ENCODE measurements at regions not wholly inside any gene's neighbourhood (a gene's known extent, or its start where the extent isn't known, plus 50 kb on each side); places are given as distances from the start of the nearest gene placed in this dataset.

DNA sequence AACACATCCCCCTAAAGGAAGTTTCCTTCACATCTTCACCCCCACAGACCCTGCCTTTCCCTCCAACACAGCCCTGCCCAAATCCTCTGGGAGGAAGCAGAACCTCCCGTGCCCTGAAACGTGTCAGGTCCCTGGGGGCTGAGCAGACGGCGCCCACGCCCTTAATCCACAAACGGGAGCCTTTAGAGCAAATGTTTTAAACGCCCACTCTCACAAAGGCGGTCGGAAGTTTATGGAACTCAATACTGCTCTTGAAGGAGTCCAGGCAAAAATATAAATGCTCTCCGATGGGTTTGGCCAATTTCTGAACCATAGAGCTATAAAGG, 237.1 kb upstream of the AFDN start:
- TF ChIP-seq OSR1 (CRISPR knock-in tag; IDR thresholded peaks at IDR 0.05) (no peak), PPARA (CRISPR knock-in tag; IDR thresholded peaks at IDR 0.05; ENCODE audit: borderline replicate concordance) (no peak), ZFP30 (CRISPR knock-in tag; IDR thresholded peaks at IDR 0.05) (no peak), BACH2 (CRISPR knock-in tag; IDR thresholded peaks at IDR 0.05; ENCODE audit: borderline replicate concordance) (no peak), ZNF565 (CRISPR knock-in tag; conservative IDR thresholded peaks at IDR 0.05; ENCODE audit: low read depth) (no peak), ZFP3 (CRISPR knock-in tag; IDR thresholded peaks at IDR 0.05) (no peak), CSDC2 (CRISPR knock-in tag; IDR thresholded peaks at IDR 0.05) (no peak)
- TF ChIP-seq, protein P1, sequence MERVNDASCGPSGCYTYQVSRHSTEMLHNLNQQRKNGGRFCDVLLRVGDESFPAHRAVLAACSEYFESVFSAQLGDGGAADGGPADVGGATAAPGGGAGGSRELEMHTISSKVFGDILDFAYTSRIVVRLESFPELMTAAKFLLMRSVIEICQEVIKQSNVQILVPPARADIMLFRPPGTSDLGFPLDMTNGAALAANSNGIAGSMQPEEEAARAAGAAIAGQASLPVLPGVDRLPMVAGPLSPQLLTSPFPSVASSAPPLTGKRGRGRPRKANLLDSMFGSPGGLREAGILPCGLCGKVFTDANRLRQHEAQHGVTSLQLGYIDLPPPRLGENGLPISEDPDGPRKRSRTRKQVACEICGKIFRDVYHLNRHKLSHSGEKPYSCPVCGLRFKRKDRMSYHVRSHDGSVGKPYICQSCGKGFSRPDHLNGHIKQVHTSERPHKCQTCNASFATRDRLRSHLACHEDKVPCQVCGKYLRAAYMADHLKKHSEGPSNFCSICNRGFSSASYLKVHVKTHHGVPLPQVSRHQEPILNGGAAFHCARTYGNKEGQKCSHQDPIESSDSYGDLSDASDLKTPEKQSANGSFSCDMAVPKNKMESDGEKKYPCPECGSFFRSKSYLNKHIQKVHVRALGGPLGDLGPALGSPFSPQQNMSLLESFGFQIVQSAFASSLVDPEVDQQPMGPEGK (CRISPR knock-in tag; IDR thresholded peaks at IDR 0.05; ENCODE audit: borderline replicate concordance), result no peak
- TF ChIP-seq, protein P2, sequence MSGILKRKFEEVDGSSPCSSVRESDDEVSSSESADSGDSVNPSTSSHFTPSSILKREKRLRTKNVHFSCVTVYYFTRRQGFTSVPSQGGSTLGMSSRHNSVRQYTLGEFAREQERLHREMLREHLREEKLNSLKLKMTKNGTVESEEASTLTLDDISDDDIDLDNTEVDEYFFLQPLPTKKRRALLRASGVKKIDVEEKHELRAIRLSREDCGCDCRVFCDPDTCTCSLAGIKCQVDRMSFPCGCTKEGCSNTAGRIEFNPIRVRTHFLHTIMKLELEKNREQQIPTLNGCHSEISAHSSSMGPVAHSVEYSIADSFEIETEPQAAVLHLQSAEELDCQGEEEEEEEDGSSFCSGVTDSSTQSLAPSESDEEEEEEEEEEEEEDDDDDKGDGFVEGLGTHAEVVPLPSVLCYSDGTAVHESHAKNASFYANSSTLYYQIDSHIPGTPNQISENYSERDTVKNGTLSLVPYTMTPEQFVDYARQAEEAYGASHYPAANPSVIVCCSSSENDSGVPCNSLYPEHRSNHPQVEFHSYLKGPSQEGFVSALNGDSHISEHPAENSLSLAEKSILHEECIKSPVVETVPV (CRISPR knock-in tag; IDR thresholded peaks at IDR 0.05), result no peak
- ATAC-seq, result no peak

DNA sequence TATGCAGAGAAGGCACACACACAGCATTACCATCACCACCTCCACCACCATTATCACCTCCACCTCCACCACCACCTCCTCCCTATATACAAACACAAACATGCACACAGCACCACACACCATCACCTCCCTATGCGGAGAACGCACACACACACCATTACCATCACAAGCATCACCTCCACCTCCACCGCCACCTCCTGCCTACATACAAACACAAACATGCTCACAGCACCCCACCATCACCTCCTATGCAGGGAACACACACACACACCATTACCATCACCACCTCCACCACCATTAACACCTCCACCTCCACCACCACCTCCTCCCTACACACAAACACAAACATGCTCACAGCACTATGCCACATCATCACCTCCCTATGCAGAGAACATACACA, 236.5 kb upstream of the AFDN start:
- ATAC-seq, result no peak
- no peak for TF ChIP-seq PPARA (CRISPR knock-in tag; IDR thresholded peaks at IDR 0.05; ENCODE audit: borderline replicate concordance)
- TF ChIP-seq ZNF70 (CRISPR knock-in tag; IDR thresholded peaks at IDR 0.05), result no peak
- no peak for TF ChIP-seq ZNF8 (CRISPR knock-in tag; IDR thresholded peaks at IDR 0.05)
- no peak for TF ChIP-seq ARNTL (CRISPR knock-in tag; IDR thresholded peaks at IDR 0.05; ENCODE audit: borderline replicate concordance, low read depth)
- TF ChIP-seq, protein P3, sequence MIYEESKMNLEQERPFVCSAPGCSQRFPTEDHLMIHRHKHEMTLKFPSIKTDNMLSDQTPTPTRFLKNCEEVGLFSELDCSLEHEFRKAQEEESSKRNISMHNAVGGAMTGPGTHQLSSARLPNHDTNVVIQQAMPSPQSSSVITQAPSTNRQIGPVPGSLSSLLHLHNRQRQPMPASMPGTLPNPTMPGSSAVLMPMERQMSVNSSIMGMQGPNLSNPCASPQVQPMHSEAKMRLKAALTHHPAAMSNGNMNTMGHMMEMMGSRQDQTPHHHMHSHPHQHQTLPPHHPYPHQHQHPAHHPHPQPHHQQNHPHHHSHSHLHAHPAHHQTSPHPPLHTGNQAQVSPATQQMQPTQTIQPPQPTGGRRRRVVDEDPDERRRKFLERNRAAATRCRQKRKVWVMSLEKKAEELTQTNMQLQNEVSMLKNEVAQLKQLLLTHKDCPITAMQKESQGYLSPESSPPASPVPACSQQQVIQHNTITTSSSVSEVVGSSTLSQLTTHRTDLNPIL (CRISPR knock-in tag; IDR thresholded peaks at IDR 0.05; ENCODE audit: low read depth), result no peak
- no peak for TF ChIP-seq BACH2 (CRISPR knock-in tag; IDR thresholded peaks at IDR 0.05; ENCODE audit: borderline replicate concordance)
- no peak for TF ChIP-seq ESRRG (CRISPR knock-in tag; IDR thresholded peaks at IDR 0.05)
- TF ChIP-seq, protein P4, sequence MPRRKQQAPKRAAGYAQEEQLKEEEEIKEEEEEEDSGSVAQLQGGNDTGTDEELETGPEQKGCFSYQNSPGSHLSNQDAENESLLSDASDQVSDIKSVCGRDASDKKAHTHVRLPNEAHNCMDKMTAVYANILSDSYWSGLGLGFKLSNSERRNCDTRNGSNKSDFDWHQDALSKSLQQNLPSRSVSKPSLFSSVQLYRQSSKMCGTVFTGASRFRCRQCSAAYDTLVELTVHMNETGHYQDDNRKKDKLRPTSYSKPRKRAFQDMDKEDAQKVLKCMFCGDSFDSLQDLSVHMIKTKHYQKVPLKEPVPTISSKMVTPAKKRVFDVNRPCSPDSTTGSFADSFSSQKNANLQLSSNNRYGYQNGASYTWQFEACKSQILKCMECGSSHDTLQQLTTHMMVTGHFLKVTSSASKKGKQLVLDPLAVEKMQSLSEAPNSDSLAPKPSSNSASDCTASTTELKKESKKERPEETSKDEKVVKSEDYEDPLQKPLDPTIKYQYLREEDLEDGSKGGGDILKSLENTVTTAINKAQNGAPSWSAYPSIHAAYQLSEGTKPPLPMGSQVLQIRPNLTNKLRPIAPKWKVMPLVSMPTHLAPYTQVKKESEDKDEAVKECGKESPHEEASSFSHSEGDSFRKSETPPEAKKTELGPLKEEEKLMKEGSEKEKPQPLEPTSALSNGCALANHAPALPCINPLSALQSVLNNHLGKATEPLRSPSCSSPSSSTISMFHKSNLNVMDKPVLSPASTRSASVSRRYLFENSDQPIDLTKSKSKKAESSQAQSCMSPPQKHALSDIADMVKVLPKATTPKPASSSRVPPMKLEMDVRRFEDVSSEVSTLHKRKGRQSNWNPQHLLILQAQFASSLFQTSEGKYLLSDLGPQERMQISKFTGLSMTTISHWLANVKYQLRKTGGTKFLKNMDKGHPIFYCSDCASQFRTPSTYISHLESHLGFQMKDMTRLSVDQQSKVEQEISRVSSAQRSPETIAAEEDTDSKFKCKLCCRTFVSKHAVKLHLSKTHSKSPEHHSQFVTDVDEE (CRISPR knock-in tag; IDR thresholded peaks at IDR 0.05), result no peak
- TF ChIP-seq RARB (CRISPR knock-in tag; IDR thresholded peaks at IDR 0.05), result no peak
- no peak for TF ChIP-seq TCF4 (CRISPR knock-in tag; IDR thresholded peaks at IDR 0.05; ENCODE audit: borderline replicate concordance)
- no peak for TF ChIP-seq OSR1 (CRISPR knock-in tag; IDR thresholded peaks at IDR 0.05)
- TF ChIP-seq CSDC2 (CRISPR knock-in tag; IDR thresholded peaks at IDR 0.05), result no peak
- TF ChIP-seq ZNF565 (CRISPR knock-in tag; conservative IDR thresholded peaks at IDR 0.05; ENCODE audit: low read depth), result no peak
- TF ChIP-seq ISL1 (CRISPR knock-in tag; IDR thresholded peaks at IDR 0.05), result no peak
- TF ChIP-seq, protein P2 (CRISPR knock-in tag; IDR thresholded peaks at IDR 0.05), result no peak
- no peak for TF ChIP-seq GLIS3 (CRISPR knock-in tag; IDR thresholded peaks at IDR 0.05)

All from SK-N-SH treated with all-trans-retinoic acid at 6 μM for 48 hours (cell line).